ENCODE measurements at regions not wholly inside any gene's neighbourhood (a gene's known extent, or its start where the extent isn't known, plus 50 kb on each side); places are given as distances from the start of the nearest gene placed in this dataset.

- DNase-seq = no peak
Observed at GRCh38 chr6:21895555-21895954, 302.0 kb downstream of the SOX4 start.

GRCh38 chr6:21898107-21898796, 304.7 kb downstream of the SOX4 start:
- no peak for DNase-seq

GRCh38 chr6:21899708-21900107, 306.2 kb downstream of the SOX4 start:
- no peak for DNase-seq

- DNase-seq = no peak
Observed at GRCh38 chr6:21900730-21901129, 307.2 kb downstream of the SOX4 start.

- no peak for DNase-seq
Observed at GRCh38 chr6:21902628-21903169, 309.1 kb downstream of the SOX4 start.

GRCh38 chr6:21905531-21905930, 312.0 kb downstream of the SOX4 start:
- no peak for DNase-seq

- DNase-seq = no peak
Observed at GRCh38 chr6:21906826-21907225, 313.3 kb downstream of the SOX4 start.

- DNase-seq = no peak
Observed at GRCh38 chr6:21907291-21907690, 313.7 kb downstream of the SOX4 start.

GRCh38 chr6:21908161-21908848, 314.8 kb downstream of the SOX4 start:
- DNase-seq = no peak

DNA sequence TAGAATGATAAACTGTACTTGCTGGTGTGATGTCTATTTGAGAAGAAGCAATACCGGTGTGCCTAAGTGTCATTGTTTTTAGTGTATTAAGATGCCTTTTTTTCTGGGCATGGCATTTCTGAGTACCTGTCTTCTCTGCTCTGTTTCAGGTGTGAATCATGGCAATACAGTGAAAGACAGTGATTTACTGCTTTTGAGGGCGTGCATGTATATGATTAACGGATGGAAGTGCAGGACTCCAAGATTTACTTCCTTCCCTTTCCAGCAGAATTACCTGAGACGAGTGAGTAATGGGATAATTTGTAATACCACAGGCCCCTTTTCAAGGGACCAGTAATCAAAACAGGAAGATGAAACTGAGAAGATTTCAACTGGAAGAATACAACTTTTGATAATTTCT, 315.8 kb downstream of the SOX4 start:
- no peak for DNase-seq

GRCh38 chr6:21911208-21911607, 317.7 kb downstream of the SOX4 start:
- DNase-seq = no peak

GRCh38 chr6:21912151-21912832, 318.7 kb downstream of the SOX4 start:
- DNase-seq = no peak

GRCh38 chr6:21914121-21914973, 320.8 kb downstream of the SOX4 start:
- DNase-seq = peak; percentile 36

- no peak for DNase-seq
Observed at GRCh38 chr6:21915707-21916260, 322.2 kb downstream of the SOX4 start.

- DNase-seq = no peak
Observed at GRCh38 chr6:21918041-21918440, 324.5 kb downstream of the SOX4 start.

DNA sequence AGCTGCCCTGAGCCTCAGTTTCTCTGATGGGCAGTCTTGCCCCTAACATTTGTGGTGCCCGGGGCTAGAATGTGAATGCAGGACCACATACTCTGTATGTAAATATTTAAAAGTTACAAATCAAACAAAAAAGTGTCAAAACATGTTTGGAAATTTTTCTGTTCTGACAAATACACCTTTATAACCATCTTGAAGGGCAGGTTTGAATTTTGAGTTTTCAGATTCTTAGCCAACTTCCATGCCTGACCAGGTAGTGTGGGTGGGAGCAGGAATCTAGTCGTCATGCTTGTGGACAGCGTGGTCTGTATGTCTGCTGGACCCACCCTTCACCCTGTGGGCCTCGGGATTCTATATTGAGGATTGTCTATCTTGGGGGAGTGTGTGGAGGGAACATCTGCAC, 325.1 kb downstream of the SOX4 start:
- no peak for DNase-seq

DNA sequence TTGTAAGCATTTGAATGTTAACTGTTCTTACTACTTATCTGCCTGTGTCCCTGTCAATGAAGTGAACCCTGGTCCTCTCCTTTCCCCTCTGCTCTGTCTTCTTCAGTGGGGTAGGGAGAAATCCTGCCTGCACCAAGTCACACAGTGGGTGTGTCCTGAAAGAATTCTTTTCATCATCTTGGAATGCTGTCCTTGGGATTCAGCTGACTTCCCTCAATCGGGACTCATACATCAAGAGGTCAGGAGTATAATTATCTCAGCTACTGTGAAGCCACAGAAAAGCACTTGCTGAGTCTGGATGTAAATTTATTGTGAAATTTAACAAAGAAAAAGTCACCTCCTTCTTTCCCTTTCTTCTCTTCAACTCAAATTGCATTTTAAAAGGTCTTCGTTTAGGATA, 328.5 kb downstream of the SOX4 start:
- no peak for DNase-seq

- DNase-seq = no peak
Observed at GRCh38 chr6:21924002-21924401, 330.5 kb downstream of the SOX4 start.

GRCh38 chr6:21928827-21929226, 335.3 kb downstream of the SOX4 start:
- DNase-seq = peak; percentile 61

DNA sequence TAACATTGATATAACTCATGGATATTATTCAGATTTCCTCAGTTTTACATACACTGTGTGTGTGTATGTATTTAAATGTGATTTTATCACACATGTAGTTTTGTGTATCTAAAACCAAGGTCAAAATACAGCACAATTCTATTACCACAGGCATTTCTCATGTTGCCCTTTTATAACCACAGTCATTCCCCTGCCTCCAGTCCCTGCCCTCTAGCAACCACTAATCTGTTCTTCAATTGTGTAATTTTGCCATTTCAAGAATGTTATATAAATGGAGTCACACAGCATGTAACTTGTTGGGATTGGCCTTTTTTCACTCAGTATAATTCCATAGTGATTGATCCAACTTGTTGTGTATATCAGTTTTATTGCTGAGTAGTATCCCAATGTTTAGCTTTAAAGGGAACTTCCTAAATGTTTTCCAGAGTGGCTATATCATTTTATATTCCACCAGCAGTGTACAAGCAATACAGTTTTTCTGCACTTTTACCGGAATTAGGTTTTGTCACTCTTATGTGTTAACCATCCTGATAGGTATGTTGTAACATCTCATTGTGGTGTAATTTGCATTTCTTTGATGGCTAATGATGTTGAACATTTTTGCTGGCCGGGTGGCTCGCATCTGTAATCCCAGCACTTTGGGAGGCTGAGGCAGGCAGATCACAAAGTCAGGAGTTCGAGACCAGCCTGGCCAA, 338.2 kb downstream of the SOX4 start:
- no peak for DNase-seq

DNA sequence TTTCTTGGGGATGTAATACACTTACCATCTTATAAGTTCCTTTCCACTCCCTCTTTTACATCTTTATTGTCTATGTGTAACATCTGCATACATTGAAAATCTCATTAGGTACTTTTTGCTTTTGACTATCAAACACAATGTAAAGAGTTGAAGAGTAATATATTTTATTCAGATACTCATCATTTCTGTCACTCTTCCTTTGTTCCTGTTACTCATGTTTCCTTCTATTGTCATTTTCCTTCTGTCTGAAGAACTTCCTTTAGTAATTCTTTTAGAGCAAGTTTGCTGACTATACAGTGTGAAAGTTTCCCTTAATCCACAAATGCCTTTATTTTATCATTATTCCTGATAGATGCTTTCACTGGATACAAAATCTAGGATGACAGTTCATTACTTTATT, 339.8 kb downstream of the SOX4 start:
- DNase-seq = no peak

DNA sequence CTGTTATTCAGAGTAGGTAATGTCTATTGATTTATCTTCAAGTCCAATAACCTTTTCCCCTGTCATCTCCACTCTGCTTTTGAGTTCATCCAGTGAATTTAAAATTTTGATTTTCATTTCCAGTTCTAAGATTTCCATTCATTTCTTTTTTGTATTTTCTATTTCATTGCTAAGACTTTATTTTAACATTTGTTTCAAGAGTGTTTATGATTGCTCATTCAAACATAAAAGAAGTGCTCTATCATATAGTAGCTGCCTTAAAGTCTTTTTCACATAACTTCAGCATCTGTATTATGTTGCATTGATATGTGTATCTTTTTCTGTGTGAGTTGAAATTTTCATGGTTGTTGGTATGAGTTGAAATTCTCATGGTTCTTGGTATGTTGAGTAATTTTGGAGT, 341.6 kb downstream of the SOX4 start:
- DNase-seq = no peak
